Peyer's patch (tissue), 4 donors: ENCODE measurements at regions not wholly inside any gene's neighbourhood (a gene's known extent, or its start where the extent isn't known, plus 50 kb on each side); places are given as distances from the start of the nearest gene placed in this dataset.

Experiments
- POLR2A ChIP-seq, 2 donors: fragments of 450-650 bp; IDR thresholded peaks; one replicate each; pipeline ENCODE4 v1.5.1; 2017; ENCODE audit warnings: antibody characterized with exemption in 2 of 2, mild to moderate bottlenecking in 2 of 2, moderate library complexity in 2 of 2
- TF ChIP-seq, protein P1 (sequence below), 6 experiments: fragments of 450-650 bp in 4 of 6; fragments of 200-600 bp in 2 of 6; sonication (generic) in 1 of 6; IDR thresholded peaks; one replicate each; pipeline ENCODE4 v1.5.1; 2017 to 2019; ENCODE audit warnings: antibody characterized with exemption in 6 of 6, mild to moderate bottlenecking in 3 of 6, moderate library complexity in 1 of 6

DNA sequence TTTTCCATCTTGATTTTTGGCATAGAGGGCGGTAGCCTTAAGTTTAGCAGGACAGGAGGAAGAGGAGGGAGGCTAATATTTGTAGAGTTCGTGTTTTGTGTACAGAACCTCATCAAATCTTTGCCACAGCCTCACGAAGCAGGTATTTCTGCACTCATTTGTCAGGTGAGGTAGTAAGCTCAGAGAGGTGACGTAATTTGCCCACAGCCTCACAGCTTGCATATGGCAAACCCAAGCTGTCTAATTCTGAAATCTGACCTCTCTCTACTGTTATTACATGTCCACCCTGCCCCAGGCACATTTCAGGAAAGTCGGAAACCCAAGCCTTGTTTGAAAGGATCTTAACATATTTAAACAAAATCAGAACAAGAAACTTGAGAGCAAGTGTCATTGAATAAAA lies 91.1 kb upstream of the TPM1 start:
- TF ChIP-seq POLR2A (IDR thresholded peaks at IDR 0.05), result no peak
- TF ChIP-seq, protein P1, sequence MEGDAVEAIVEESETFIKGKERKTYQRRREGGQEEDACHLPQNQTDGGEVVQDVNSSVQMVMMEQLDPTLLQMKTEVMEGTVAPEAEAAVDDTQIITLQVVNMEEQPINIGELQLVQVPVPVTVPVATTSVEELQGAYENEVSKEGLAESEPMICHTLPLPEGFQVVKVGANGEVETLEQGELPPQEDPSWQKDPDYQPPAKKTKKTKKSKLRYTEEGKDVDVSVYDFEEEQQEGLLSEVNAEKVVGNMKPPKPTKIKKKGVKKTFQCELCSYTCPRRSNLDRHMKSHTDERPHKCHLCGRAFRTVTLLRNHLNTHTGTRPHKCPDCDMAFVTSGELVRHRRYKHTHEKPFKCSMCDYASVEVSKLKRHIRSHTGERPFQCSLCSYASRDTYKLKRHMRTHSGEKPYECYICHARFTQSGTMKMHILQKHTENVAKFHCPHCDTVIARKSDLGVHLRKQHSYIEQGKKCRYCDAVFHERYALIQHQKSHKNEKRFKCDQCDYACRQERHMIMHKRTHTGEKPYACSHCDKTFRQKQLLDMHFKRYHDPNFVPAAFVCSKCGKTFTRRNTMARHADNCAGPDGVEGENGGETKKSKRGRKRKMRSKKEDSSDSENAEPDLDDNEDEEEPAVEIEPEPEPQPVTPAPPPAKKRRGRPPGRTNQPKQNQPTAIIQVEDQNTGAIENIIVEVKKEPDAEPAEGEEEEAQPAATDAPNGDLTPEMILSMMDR (IDR thresholded peaks at IDR 0.05), result no peak
